NCI-H69 (cell line): ENCODE measurements at regions not wholly inside any gene's neighbourhood (a gene's known extent, or its start where the extent isn't known, plus 50 kb on each side); places are given as distances from the start of the nearest gene placed in this dataset.

Experiments
- DNase-seq: peaks from one replicate; lab custom pipeline; 2025; lab: John Stamatoyannopoulos, UW

DNA sequence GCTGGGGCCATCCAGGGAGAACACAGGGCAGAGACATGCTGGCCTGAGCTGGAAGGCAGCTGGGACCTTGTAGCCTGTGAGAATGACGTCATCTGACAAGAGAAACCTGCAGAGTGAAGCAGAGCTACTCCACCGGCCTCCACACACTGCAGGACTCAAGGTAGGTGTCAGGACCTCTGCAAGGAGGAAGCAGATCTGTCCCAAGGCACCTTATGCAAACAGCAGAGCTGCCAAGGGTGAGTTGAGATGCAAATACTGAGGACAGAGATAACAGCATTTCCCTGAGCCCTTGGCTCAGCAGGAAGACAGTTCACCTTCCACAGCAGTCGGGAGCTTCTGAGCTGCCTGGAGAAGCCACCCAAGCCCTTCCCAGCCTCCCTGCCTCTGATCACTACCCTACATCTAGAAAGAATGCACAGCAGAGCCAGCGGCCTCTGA is 51.9 kb upstream of the IGSF9B start:
- peak; percentile 15 for DNase-seq

DNA sequence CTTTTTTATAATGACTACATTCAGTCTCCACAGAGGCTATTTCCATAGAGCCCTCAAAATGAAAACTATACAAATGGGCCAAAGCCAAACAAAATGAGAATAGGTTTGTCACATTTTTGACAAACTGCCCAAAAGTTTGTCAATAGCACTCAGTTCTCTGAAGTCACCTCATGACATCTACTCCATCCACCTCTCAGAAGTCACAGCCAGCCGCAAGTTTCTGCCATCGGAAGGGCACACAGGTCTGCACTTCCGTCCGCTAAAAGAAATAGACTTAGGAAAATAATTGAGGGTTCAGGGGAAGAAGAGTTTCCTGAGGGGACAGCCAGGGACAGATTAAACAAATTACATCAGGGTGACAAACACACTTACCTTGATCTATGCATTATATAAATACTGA is 55.4 kb upstream of the JAM3 start:
- DNase-seq, result no peak

DNA sequence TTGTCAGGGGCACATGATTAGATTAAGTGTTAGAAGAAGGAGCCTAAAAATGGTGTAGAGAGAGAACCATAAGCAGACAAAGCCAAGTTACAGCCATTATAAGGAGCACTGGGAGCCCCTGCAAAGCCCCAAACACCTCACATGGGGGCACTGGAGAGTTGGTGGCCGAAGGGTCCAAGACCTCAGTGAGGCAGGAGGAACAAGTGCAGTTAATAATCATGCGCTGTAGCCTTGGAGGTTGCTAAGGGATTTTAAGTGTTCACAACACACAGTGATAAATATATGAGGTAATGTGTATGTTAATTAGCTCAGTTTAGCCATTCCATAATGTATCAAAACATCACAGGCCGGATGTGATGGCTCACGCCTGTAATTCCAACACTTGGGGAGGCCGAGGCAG is 54.4 kb upstream of the JAM3 start:
- DNase-seq, result peak; percentile 67

- no peak for DNase-seq
Measured at GRCh38 chr11:134015556-134015955, 53.3 kb upstream of the JAM3 start.

DNA sequence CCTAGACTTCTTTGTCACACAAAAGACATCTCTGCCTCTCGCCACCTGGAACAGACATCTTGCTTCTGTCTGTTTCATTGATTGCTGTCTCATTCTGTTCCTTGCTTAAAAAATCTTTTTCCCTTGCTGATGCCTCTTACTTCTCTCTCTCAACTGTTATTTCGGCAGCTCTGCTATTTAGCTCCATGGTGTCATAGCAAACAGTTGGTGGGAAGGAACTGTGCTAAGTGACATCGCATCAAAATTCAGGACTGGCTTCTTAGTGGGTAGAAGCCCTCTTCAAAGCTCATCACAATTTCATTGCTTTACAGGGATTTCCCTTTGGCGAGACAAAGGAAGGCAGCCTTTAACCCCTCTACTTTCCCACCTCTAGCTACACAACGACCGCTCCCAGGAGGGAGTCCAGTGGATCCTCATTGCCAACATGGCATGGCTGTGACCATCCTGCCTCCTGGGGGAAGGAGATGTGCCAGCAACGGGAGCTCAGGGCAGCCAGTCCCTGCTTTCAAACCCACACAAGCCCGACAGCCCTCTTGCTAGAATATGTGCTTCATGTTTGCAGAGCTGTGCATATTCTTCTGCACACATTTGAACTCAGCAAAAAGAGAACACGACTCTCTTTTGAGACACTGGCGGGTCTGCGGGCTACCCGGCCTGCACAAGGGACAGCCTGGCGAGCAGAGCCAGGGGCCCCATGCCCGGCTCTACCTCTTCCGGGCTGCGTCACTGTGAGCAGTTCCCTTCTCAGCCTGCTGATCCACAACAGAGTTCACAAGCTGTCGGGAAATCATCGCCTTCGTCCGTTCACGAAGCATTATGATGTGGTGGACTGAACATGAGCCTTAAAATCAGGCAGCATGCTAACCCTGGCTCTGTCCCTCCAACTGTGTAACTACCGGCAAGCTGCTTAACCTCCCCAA is 51.1 kb upstream of the JAM3 start:
- DNase-seq, result peak; percentile 15
